ENCODE measurements at regions not wholly inside any gene's neighbourhood (a gene's known extent, or its start where the extent isn't known, plus 50 kb on each side); places are given as distances from the start of the nearest gene placed in this dataset.
A peak's percentile ranks its signal among the peaks of the same experiment; 100 is the strongest.

GRCh38 chr7:17466216-17466615, 167.8 kb downstream of the AHR start:
- H3K27ac ChIP-seq: peak overlapping the region in 3 of 4 donors; percentile 3 to 13 (median 6)
- H3K9me3 ChIP-seq: no peaks in the 10 kb centered on the region
- WGBS, 2 donors: 7% methylated on average over 7 of the region's 7 CpGs
- H3K36me3 ChIP-seq: no peaks in the 10 kb centered on the region
- H3K27me3 ChIP-seq: no peaks in the 10 kb centered on the region
- no peak for TF ChIP-seq CTCF (IDR thresholded peaks at IDR 0.05)
- TF ChIP-seq POLR2A (IDR thresholded peaks at IDR 0.05): no peak
- peak in 1 of 2 donors; percentile 36 for TF ChIP-seq EP300 (IDR thresholded peaks at IDR 0.05)
- H3K4me3 ChIP-seq: peak overlapping the region in 2 of 4 donors; percentile 5 to 29
- no peak for DNase-seq (ENCODE audit: low spot score in 2 of 2)
- H3K4me1 ChIP-seq: peaks cover 0 to 23% (median 0%) of the 10 kb centered on the region in 4 donors

DNA sequence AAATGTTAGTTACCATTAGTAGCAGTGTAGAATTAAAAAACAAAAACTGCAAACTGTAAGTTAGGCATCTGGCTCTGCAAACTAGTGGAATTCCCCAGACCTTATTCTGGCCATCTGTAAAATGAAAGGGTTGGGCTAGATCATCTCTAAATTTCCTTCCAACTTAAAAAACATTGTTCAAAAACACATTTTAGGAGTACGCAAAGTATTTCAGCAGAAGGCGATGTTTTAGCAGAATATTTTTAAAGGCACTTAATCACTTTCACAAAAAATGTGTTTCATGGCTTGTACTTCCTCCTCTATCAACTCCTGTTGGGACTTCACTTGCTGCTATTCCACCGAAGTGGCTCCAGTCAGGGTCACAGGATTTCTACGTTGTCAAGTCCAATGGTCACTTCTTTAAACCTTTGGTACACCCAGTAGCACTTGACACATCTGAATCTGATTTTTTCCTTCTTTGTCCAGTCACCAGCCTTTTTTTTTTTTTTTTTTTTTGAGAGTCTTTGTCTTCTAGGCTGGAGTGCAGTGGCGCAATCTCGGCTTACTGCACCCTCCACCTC, 169.0 kb downstream of the AHR start:
- 81 to 83% methylated on average over 6 of the region's 6 CpGs for WGBS, 2 donors
- peaks cover 0 to 23% (median 0%) of the 10 kb centered on the region in 4 donors for H3K4me1 ChIP-seq
- H3K27me3 ChIP-seq: no peaks in the 10 kb centered on the region
- H3K36me3 ChIP-seq: no peaks in the 10 kb centered on the region
- H3K4me3 ChIP-seq: no peak overlapping the region
- DNase-seq (ENCODE audit: low spot score in 2 of 2): no peak
- TF ChIP-seq CTCF (IDR thresholded peaks at IDR 0.05) (no peak), EP300 (IDR thresholded peaks at IDR 0.05) (no peak), POLR2A (IDR thresholded peaks at IDR 0.05) (no peak)
- peak overlapping the region in 1 of 4 donors; percentile 5 for H3K27ac ChIP-seq
- no peaks in the 10 kb centered on the region for H3K9me3 ChIP-seq

DNA sequence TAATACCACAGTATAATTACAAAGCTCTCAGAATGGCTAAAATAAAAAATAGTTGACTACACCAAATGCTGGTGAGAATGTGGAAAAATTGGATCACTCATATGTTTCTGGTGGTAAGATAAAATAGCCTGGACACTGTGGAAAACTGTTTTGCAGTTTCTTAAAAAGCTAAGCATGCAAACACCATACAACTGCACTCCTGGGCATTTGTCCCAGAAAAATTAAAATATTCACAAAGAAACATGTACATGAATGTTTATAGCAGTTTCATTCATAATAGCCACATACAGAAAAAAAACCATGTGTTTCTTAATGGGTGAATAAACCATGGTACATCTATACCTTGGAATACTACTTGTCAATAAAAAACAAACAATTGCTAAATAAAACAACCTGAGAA, 172.9 kb downstream of the AHR start:
- H3K4me1 ChIP-seq: peaks cover 0 to 11% (median 0%) of the 10 kb centered on the region in 4 donors
- H3K9me3 ChIP-seq: no peaks in the 10 kb centered on the region
- H3K4me3 ChIP-seq: no peak overlapping the region
- no peak overlapping the region for H3K27ac ChIP-seq
- no peak for TF ChIP-seq CTCF (IDR thresholded peaks at IDR 0.05)
- no peak for TF ChIP-seq EP300 (IDR thresholded peaks at IDR 0.05)
- TF ChIP-seq POLR2A (IDR thresholded peaks at IDR 0.05): no peak
- no peaks in the 10 kb centered on the region for H3K27me3 ChIP-seq
- DNase-seq (ENCODE audit: low spot score in 2 of 2): no peak
- H3K36me3 ChIP-seq: no peaks in the 10 kb centered on the region

DNA sequence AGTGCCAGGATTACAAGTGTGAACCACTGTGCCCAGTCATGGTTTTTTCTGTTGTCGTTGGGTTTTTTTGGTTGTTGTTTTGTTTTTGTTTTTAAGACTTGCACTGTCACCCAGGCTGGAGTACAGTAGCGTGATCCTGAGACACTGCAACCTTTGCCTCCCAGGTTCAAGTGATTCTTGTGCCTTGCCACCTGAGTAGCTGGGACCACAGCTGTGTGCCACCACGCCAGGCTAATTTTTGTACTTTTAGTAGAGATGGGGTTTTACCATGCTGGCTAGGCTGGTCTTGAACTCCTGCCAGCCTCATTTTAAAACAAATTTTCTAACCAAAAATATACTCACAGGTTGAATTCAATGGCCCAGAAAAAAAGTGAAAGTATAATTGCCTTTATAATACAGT, 174.1 kb downstream of the AHR start:
- H3K9me3 ChIP-seq: no peaks in the 10 kb centered on the region
- H3K4me3 ChIP-seq: no peak overlapping the region
- TF ChIP-seq POLR2A (IDR thresholded peaks at IDR 0.05) (no peak), CTCF (IDR thresholded peaks at IDR 0.05) (no peak), EP300 (IDR thresholded peaks at IDR 0.05) (no peak)
- 93 to 94% methylated on average over 3 of the region's 3 CpGs for WGBS, 2 donors
- no peak for DNase-seq (ENCODE audit: low spot score in 2 of 2)
- H3K36me3 ChIP-seq: no peaks in the 10 kb centered on the region
- no peak overlapping the region for H3K27ac ChIP-seq
- peaks cover 0 to under 1% (median 0%) of the 10 kb centered on the region in 4 donors for H3K4me1 ChIP-seq
- no peaks in the 10 kb centered on the region for H3K27me3 ChIP-seq

DNA sequence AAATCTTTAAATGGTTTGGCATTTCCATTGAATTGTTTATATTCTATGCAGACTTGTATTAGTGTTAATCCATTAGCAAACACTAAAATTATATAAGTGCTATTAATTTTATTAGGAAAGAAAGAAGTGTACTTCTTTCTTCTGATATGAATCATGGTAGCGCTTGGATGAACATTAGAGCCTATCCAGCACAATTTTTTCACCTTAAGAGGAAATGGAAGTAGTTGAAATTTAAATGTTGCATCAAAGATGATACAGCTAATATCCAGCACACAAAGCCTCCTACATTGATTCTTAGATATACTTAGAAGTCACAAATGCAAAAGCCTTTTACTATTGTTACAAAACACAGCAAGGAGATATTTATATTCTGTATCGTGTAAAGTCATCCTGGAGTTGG, 174.5 kb downstream of the AHR start:
- Histone ChIP-seq H3K36me3 (no peaks in the 10 kb centered on the region), H3K4me1 (no peaks in the 10 kb centered on the region), H3K27ac (no peak overlapping the region), H3K27me3 (no peaks in the 10 kb centered on the region), H3K9me3 (no peaks in the 10 kb centered on the region), H3K4me3 (no peak overlapping the region)
- DNase-seq (ENCODE audit: low spot score in 2 of 2): no peak
- no peak for TF ChIP-seq POLR2A (IDR thresholded peaks at IDR 0.05)
- TF ChIP-seq EP300 (IDR thresholded peaks at IDR 0.05): no peak
- TF ChIP-seq CTCF (IDR thresholded peaks at IDR 0.05): no peak
- 90 to 94% methylated on average over 2 of the region's 2 CpGs for WGBS, 2 donors

All from tibial nerve (tissue), 4 donors.